GDM1 (cell line): ENCODE measurements at regions not wholly inside any gene's neighbourhood (a gene's known extent, or its start where the extent isn't known, plus 50 kb on each side); places are given as distances from the start of the nearest gene placed in this dataset.

Experiments
- DNase-seq: peaks from one replicate; lab custom pipeline; 2025; lab: John Stamatoyannopoulos, UW

GRCh38 chr13:106350208-106350607 is 185.3 kb downstream of the EFNB2 start:
- no peak for DNase-seq

GRCh38 chr13:106349080-106349931 is 186.2 kb downstream of the EFNB2 start:
- no peak for DNase-seq

GRCh38 chr13:106348075-106348840 is 187.2 kb downstream of the EFNB2 start:
- no peak for DNase-seq

GRCh38 chr13:106344342-106344741 is 191.1 kb downstream of the EFNB2 start:
- no peak for DNase-seq

- DNase-seq = no peak
These were observed 191.6 kb downstream of the EFNB2 start for GRCh38 chr13:106343836-106344235.

- DNase-seq = no peak
These were observed 195.2 kb downstream of the EFNB2 start for GRCh38 chr13:106340249-106340648.

GRCh38 chr13:106337096-106337850 is 198.2 kb downstream of the EFNB2 start:
- no peak for DNase-seq

GRCh38 chr13:106336668-106337067 is 198.8 kb downstream of the EFNB2 start:
- no peak for DNase-seq

- no peak for DNase-seq
These were observed 202.8 kb downstream of the EFNB2 start for GRCh38 chr13:106332621-106333020.

- DNase-seq = no peak
These were observed 204.3 kb downstream of the EFNB2 start for GRCh38 chr13:106331116-106331515.

- no peak for DNase-seq
These were observed 205.5 kb downstream of the EFNB2 start for GRCh38 chr13:106329941-106330340.

- no peak for DNase-seq
These were observed 208.7 kb downstream of the EFNB2 start for GRCh38 chr13:106326751-106327150.

GRCh38 chr13:106324444-106324843 is 211.0 kb downstream of the EFNB2 start:
- no peak for DNase-seq

GRCh38 chr13:106322628-106323027 is 212.8 kb downstream of the EFNB2 start:
- DNase-seq = no peak

GRCh38 chr13:106318941-106319411 is 216.5 kb downstream of the EFNB2 start:
- no peak for DNase-seq

- no peak for DNase-seq
These were observed 221.0 kb downstream of the EFNB2 start for GRCh38 chr13:106314417-106314816.

- DNase-seq = no peak
These were observed 224.5 kb downstream of the EFNB2 start for GRCh38 chr13:106311004-106311403.

- DNase-seq = no peak
These were observed 225.1 kb downstream of the EFNB2 start for GRCh38 chr13:106310291-106310865.

- no peak for DNase-seq
These were observed 228.6 kb downstream of the EFNB2 start for GRCh38 chr13:106306748-106307277.

GRCh38 chr13:106302843-106303242 is 232.6 kb downstream of the EFNB2 start:
- DNase-seq = no peak

- no peak for DNase-seq
These were observed 233.5 kb downstream of the EFNB2 start for GRCh38 chr13:106302011-106302410.

- no peak for DNase-seq
These were observed 235.8 kb downstream of the EFNB2 start for GRCh38 chr13:106299621-106300020.
